HepG2 (cell line): ENCODE measurements at regions not wholly inside any gene's neighbourhood (a gene's known extent, or its start where the extent isn't known, plus 50 kb on each side); places are given as distances from the start of the nearest gene placed in this dataset.

ENCODE experiments used
- ATAC-seq: fragments of 200-7000 bp; cut with Tn5 transposase; 3 replicates; pipeline ENCODE4 v1.9.1; 2020; ENCODE audit warnings: mild to moderate bottlenecking, moderate library complexity
- BruUV-seq: library from RNA; stranded (reverse); fragments of 400-500 nt; replicated peaks from 2 replicates; lab custom pipeline; 2021; lab: Mats Ljungman, UMichigan
- CTCF ChIA-PET: fragments of 300-600 bp; formaldehyde crosslinking; extraction: SDS; loops from one replicate; lab custom pipeline; 2021; ENCODE audit warnings: low total read pairs, inconsistent platforms, low intra/inter-chr PET ratio; lab: Yijun Ruan, JAX
- POLR2A ChIA-PET: fragments of 350-600 bp; sonication (Branson Sonifier 250); formaldehyde crosslinking; loops from one replicate; lab custom pipeline; 2020; ENCODE audit warnings: antibody characterized with exemption, inconsistent platforms; lab: Yijun Ruan, JAX
- DNase-seq: peaks from one replicate; pipeline ENCODE4 v3.0.0-alpha.2; 2015; ENCODE audit warnings: low spot score
- FAIRE-seq: peaks from 3 replicates; lab custom pipeline; 2011; peaks lifted over from hg19 to GRCh38; lab: Jason Lieb, UNC
- H2AFZ ChIP-seq: one replicate; pipeline ENCODE4 v1.6.1; 2011; ENCODE audit warnings: low read length, inconsistent platforms
- H3K27ac ChIP-seq: fragments of 300-600 bp; 3 replicates; pipeline ENCODE4 v1.8.0; 2011; ENCODE audit warnings: mixed run types, mild to moderate bottlenecking, mixed read lengths, low read length, inconsistent platforms; ENCODE audit not compliant: insufficient read depth; ENCODE audit errors: extremely low read length
- H3K27me3 ChIP-seq, 2 experiments: fragments of 200-600 bp in 1 of 2; 2 replicates in 1 of 2; 3 replicates in 1 of 2; pipeline versions ENCODE4 v1.6.0 to v1.8.0; 2011; ENCODE audit warnings: low read length in 2 of 2, mild to moderate bottlenecking in 2 of 2, moderate library complexity in 2 of 2, inconsistent platforms in 1 of 2; ENCODE audit not compliant: insufficient read depth in 2 of 2, control insufficient read depth in 1 of 2
- H3K36me3 ChIP-seq, 2 experiments: fragments of 200-600 bp in 1 of 2; replicated peaks in 1 of 2; 2 replicates in 1 of 2; 3 replicates in 1 of 2; pipeline versions ENCODE4 v1.5.1 to v1.8.0; 2011; ENCODE audit warnings: low read length in 2 of 2, inconsistent platforms in 1 of 2; ENCODE audit not compliant: insufficient read depth in 2 of 2, control insufficient read depth in 1 of 2
- H3K4me1 ChIP-seq: 2 replicates; pipeline ENCODE4 v1.5.1; 2012; ENCODE audit warnings: low read length, inconsistent platforms; ENCODE audit not compliant: insufficient read depth
- H3K4me2 ChIP-seq: 2 replicates; pipeline ENCODE4 v1.6.0; 2011; ENCODE audit warnings: low read depth, low read length, inconsistent platforms
- H3K4me3 ChIP-seq, 3 experiments: fragments of 200-600 bp in 1 of 3; sonication (generic), shearing (Covaris generic) in 1 of 3; replicated peaks in 1 of 3; 2 replicates each; pipeline ENCODE4 v1.5.1; 2011 to 2016; ENCODE audit warnings: low read length in 3 of 3, inconsistent platforms in 2 of 3, low read depth in 2 of 3, mild to moderate bottlenecking in 2 of 3, control low read depth in 1 of 3, mixed read lengths in 1 of 3; ENCODE audit not compliant: insufficient read depth in 1 of 3
- H3K79me2 ChIP-seq: one replicate; pipeline ENCODE4 v1.6.1; 2011; ENCODE audit warnings: low read length, inconsistent platforms; ENCODE audit not compliant: insufficient read depth
- H3K9ac ChIP-seq: 2 replicates; pipeline ENCODE4 v1.6.0; 2011; ENCODE audit warnings: mild to moderate bottlenecking, low read depth, low read length, inconsistent platforms; ENCODE audit not compliant: insufficient read depth
- H3K9me3 ChIP-seq: 2 replicates; pipeline ENCODE4 v1.5.1; 2012; ENCODE audit warnings: mild to moderate bottlenecking, low read length
- H4K20me1 ChIP-seq: 2 replicates; pipeline ENCODE4 v1.6.0; 2011; ENCODE audit warnings: inconsistent platforms, mild to moderate bottlenecking, low read length, moderate library complexity; ENCODE audit not compliant: insufficient read depth
- GPN1 ChIP-seq: sonication (generic); formaldehyde crosslinking; IDR thresholded peaks from 2 replicates; pipeline ENCODE4 v1.5.1; 2020; ENCODE audit warnings: missing genetic modification reagents, borderline replicate concordance
- HOXA5 ChIP-seq: sonication (generic); formaldehyde crosslinking; IDR thresholded peaks from 2 replicates; pipeline ENCODE4 v1.4.0; 2020; ENCODE audit warnings: missing genetic modification reagents
- POLR2G ChIP-seq: fragments of 200-400 bp; formaldehyde crosslinking; IDR thresholded peaks from 2 replicates; pipeline ENCODE4 v1.6.1; 2018; ENCODE audit warnings: mild to moderate bottlenecking, low read depth, low read length, moderate library complexity
- RFXAP ChIP-seq: sonication (generic); formaldehyde crosslinking; IDR thresholded peaks from 2 replicates; pipeline ENCODE4 v1.4.0; 2020; ENCODE audit warnings: missing genetic modification reagents, borderline replicate concordance
- STAG1 ChIP-seq: sonication (generic); formaldehyde crosslinking; IDR thresholded peaks from 2 replicates; pipeline ENCODE4 v1.4.0; 2020; ENCODE audit warnings: missing genetic modification reagents
- ZBTB4 ChIP-seq: sonication (generic); formaldehyde crosslinking; IDR thresholded peaks from 2 replicates; pipeline ENCODE4 v1.4.0; 2020; ENCODE audit warnings: missing genetic modification reagents, mild to moderate bottlenecking, borderline replicate concordance
- ZFP36L1 ChIP-seq: sonication (generic); formaldehyde crosslinking; IDR thresholded peaks from 2 replicates; pipeline ENCODE4 v1.8.0; 2022; ENCODE audit warnings: mild to moderate bottlenecking, missing genetic modification reagents, moderate library complexity
- ZNF256 ChIP-seq: sonication (generic); formaldehyde crosslinking; conservative IDR thresholded peaks from 2 replicates; pipeline ENCODE4 v1.4.0; 2020; ENCODE audit warnings: missing genetic modification reagents
- ZNF331 ChIP-seq: sonication (generic); formaldehyde crosslinking; IDR thresholded peaks from 2 replicates; pipeline ENCODE4 v1.4.0; 2020; ENCODE audit warnings: missing genetic modification reagents
- ZNF496 ChIP-seq: sonication (generic); formaldehyde crosslinking; IDR thresholded peaks from 2 replicates; pipeline ENCODE4 v1.8.1; 2023; ENCODE audit warnings: mild to moderate bottlenecking, moderate library complexity, missing genetic modification reagents; ENCODE audit not compliant: insufficient replicate concordance
- WGBS: methylation state at CpG from one replicate; pipeline ENCODE4 v1.1.6; 2017; ENCODE audit warnings: low lambda C conversion rate; 5-methylcytosine and 5-hydroxymethylcytosine counted together
- in situ Hi-C: cut with HindIII; loops from 2 replicates; pipeline ENCODE4 v1.10.0; 2017; ENCODE audit warnings: low pct_unique_long_range_greater_than_20kb; ENCODE audit not compliant: extremely low pct_ligation_motif_present
- intact Hi-C: fragments of 100-400 bp; cut with micrococcal nuclease; formaldehyde crosslinking; loops from one replicate; pipeline ENCODE4 v1.10.0; 2022; ENCODE audit not compliant: unreplicated experiment

GRCh38 chr11:110972640-110973039 lies 260.4 kb upstream of the ARHGAP20 start:
- Histone ChIP-seq H3K9ac (no peak overlapping the region), H3K4me3 (no peak overlapping the region), H3K9me3 (no peaks in the 10 kb centered on the region), H3K4me2 (no peak overlapping the region), H4K20me1 (no peaks in the 10 kb centered on the region), H3K4me1 (no peaks in the 10 kb centered on the region), H3K27ac (no peak overlapping the region), H3K79me2 (no peaks in the 10 kb centered on the region), H2AFZ (no peak overlapping the region), H3K27me3 (no peaks in the 10 kb centered on the region; a peak in 1 of 5 replicates), H3K36me3 (no peaks in the 10 kb centered on the region)
- in situ Hi-C loops (no loop called here), intact Hi-C loops (no loop called here)
- DNase-seq (no peak), ATAC-seq (no peak), FAIRE-seq (no peak)
- ChIA-PET POLR2A (no interaction called here), CTCF (no interaction called here)
- no TSS peak for BruUV-seq
- TF ChIP-seq HOXA5 (CRISPR knock-in tag) (no peak), ZNF496 (CRISPR knock-in tag) (no peak), STAG1 (no peak), POLR2G (no peak), ZFP36L1 (CRISPR knock-in tag) (no peak)
- 36% methylated on average over 2 of the region's 3 CpGs for WGBS

- H3K27me3 ChIP-seq: no peaks in the 10 kb centered on the region; a peak in 1 of 5 replicates
- in situ Hi-C loops (no loop called here), intact Hi-C loops (no loop called here)
- H3K4me3 ChIP-seq: no peak overlapping the region
- H2AFZ ChIP-seq: no peak overlapping the region
- H3K4me2 ChIP-seq: no peak overlapping the region
- H3K36me3 ChIP-seq: no peaks in the 10 kb centered on the region
- ChIA-PET CTCF (no interaction called here), POLR2A (no interaction called here)
- no peak for TF ChIP-seq ZNF331 (CRISPR knock-in tag)
- no peak for TF ChIP-seq ZNF256
- TF ChIP-seq RFXAP (CRISPR knock-in tag): no peak
- TF ChIP-seq ZBTB4 (CRISPR knock-in tag): no peak
- no peak for TF ChIP-seq GPN1 (CRISPR knock-in tag)
- H3K9me3 ChIP-seq: no peaks in the 10 kb centered on the region
- H4K20me1 ChIP-seq: no peaks in the 10 kb centered on the region
- DNase-seq (no peak), FAIRE-seq (no peak), ATAC-seq (no peak)
- no peaks in the 10 kb centered on the region for H3K79me2 ChIP-seq
- no peak overlapping the region for H3K27ac ChIP-seq
- H3K9ac ChIP-seq: no peak overlapping the region
- H3K4me1 ChIP-seq: no peaks in the 10 kb centered on the region
- no TSS peak for BruUV-seq
- WGBS: 0% methylated on average over 1 of the region's 1 CpG
Observed at GRCh38 chr11:110972106-110972505, 259.9 kb upstream of the ARHGAP20 start.
